OCI-LY3 (cell line): ENCODE measurements at regions not wholly inside any gene's neighbourhood (a gene's known extent, or its start where the extent isn't known, plus 50 kb on each side); places are given as distances from the start of the nearest gene placed in this dataset.

Experiments
- H2AFZ ChIP-seq: fragments of 200-600, 300-600 bp; shearing (Covaris generic); 2 replicates; pipeline ENCODE4 v1.6.0; 2014; ENCODE audit warnings: antibody characterized with exemption, low read depth, low read length
- H3K27ac ChIP-seq: fragments of 200-600, 300-600 bp; sonication (generic); 2 replicates; pipeline ENCODE4 v1.5.1; 2014; ENCODE audit warnings: mild to moderate bottlenecking, low read length, moderate library complexity, mixed read lengths
- H3K27me3 ChIP-seq: fragments of 200-600, 300-600 bp; sonication (generic); 2 replicates; pipeline ENCODE4 v1.6.1; 2014; ENCODE audit warnings: low read depth, low read length, mixed read lengths
- H3K36me3 ChIP-seq: fragments of 200-600, 300-600 bp; sonication (generic); replicated peaks from 2 replicates; pipeline ENCODE3; 2014; ENCODE audit warnings: low read depth, low read length, mixed read lengths
- H3K4me1 ChIP-seq: fragments of 300-600, 200-600 bp; sonication (generic); 2 replicates; pipeline ENCODE4 v1.6.1; 2014; ENCODE audit warnings: low read length, mixed read lengths
- H3K4me2 ChIP-seq: fragments of 200-600, 300-600 bp; sonication (generic); 2 replicates; pipeline ENCODE4 v1.6.1; 2014; ENCODE audit warnings: low read length, mixed read lengths
- H3K4me3 ChIP-seq: fragments of 300-600, 200-600 bp; sonication (generic); 2 replicates; pipeline ENCODE4 v1.5.1; 2014; ENCODE audit warnings: antibody characterized with exemption, mild to moderate bottlenecking, low read length, moderate library complexity
- H3K79me2 ChIP-seq: fragments of 300-600, 200-600 bp; shearing (Covaris generic); 2 replicates; pipeline ENCODE4 v1.6.1; 2014; ENCODE audit warnings: mild to moderate bottlenecking, low read length, mixed read lengths
- H3K9ac ChIP-seq: fragments of 300-600, 200-600 bp; shearing (Covaris generic); 2 replicates; pipeline ENCODE4 v1.6.0; 2014; ENCODE audit warnings: mild to moderate bottlenecking, low read length, moderate library complexity
- H3K9me3 ChIP-seq: fragments of 200-600, 300-600 bp; shearing (Covaris generic); 2 replicates; pipeline ENCODE4 v1.6.1; 2014; ENCODE audit warnings: low read length, mixed read lengths; ENCODE audit not compliant: insufficient read depth
- H4K20me1 ChIP-seq: fragments of 200-600, 300-600 bp; sonication (generic); 2 replicates; pipeline ENCODE4 v1.6.1; 2016; ENCODE audit warnings: low read length, mixed read lengths; ENCODE audit not compliant: insufficient read depth
- EZH2phosphoT487 ChIP-seq: fragments of 200-600 bp; shearing (Covaris generic); IDR thresholded peaks from 2 replicates; pipeline ENCODE4 v1.6.1; 2018; ENCODE audit warnings: antibody characterized with exemption, mixed run types, low read depth
- TF ChIP-seq, protein P1 (sequence below): fragments of 200-600, 300-600 bp; sonication (generic); IDR thresholded peaks from 2 replicates; pipeline ENCODE4 v1.5.1; 2014; ENCODE audit warnings: antibody characterized with exemption, low read length, low read depth

DNA sequence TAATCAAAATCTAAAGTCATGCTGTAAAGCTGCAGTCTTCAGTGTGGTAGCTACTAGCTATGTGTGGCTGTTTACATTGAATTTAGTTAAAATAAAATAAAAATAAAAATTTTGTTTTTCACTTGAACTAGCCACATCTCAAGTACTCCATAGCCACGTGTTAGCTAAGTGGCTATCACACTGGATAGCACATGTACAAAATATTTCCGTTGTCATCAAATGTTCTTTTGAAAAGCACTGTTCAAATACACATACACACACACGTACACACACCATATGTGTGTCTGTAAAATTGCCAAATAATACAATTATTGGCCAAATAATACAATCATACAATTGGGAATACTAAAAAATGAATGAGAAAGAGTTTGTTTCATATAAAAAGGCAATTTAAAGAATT, 778.2 kb upstream of the FLRT2 start:
- Histone ChIP-seq H3K36me3 (no peaks in the 10 kb centered on the region), H3K9ac (no peak overlapping the region), H4K20me1 (no peaks in the 10 kb centered on the region), H3K9me3 (no peaks in the 10 kb centered on the region), H3K79me2 (no peaks in the 10 kb centered on the region), H3K4me1 (peaks cover 17% of the 10 kb centered on the region), H3K27ac (no peak overlapping the region), H2AFZ (no peak overlapping the region), H3K27me3 (no peaks in the 10 kb centered on the region), H3K4me3 (no peak overlapping the region), H3K4me2 (no peak overlapping the region)
- no peak for TF ChIP-seq EZH2phosphoT487
- TF ChIP-seq, protein P1, sequence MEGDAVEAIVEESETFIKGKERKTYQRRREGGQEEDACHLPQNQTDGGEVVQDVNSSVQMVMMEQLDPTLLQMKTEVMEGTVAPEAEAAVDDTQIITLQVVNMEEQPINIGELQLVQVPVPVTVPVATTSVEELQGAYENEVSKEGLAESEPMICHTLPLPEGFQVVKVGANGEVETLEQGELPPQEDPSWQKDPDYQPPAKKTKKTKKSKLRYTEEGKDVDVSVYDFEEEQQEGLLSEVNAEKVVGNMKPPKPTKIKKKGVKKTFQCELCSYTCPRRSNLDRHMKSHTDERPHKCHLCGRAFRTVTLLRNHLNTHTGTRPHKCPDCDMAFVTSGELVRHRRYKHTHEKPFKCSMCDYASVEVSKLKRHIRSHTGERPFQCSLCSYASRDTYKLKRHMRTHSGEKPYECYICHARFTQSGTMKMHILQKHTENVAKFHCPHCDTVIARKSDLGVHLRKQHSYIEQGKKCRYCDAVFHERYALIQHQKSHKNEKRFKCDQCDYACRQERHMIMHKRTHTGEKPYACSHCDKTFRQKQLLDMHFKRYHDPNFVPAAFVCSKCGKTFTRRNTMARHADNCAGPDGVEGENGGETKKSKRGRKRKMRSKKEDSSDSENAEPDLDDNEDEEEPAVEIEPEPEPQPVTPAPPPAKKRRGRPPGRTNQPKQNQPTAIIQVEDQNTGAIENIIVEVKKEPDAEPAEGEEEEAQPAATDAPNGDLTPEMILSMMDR = no peak

DNA sequence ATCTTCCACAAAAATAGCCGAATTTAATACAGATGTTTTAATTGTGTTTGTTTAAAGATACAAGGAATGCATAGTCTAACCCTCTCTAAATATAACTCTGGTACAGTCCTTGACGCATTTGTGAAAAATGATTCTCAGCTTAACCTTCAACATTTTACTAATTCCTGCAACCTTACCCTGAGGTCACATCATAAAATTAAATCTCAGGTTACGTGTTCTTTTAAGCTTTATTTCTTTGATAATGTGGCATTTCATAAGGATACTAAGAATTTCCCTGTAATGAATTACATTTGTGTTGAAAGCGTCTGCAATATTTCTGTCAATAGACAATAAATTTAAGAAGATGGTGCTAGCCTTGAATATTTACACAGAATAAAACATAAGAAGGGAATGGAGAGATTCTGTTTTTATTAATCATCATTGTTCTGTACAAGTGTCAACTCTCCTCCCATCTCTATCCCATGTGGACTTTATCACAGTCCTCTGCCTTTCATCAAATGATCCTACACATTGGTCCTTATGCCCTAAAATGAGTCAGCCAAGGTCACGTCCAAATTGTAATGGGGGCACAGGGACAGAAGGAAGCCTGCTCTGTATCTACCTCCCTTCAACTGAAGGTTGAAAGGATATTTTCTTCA, 769.3 kb upstream of the FLRT2 start:
- Histone ChIP-seq H3K9me3 (peaks cover 8% of the 10 kb centered on the region; the same call in 1 of the 2 replicates), H3K9ac (no peak overlapping the region)

GRCh38 chr14:84767434-84767833, 762.5 kb upstream of the FLRT2 start:
- TF ChIP-seq, protein P1 = no peak
- no peaks in the 10 kb centered on the region for H3K36me3 ChIP-seq

More for the DNA sequence above, 769.3 kb upstream of the FLRT2 start:
- no peaks in the 10 kb centered on the region for H3K27me3 ChIP-seq
- no peaks in the 10 kb centered on the region for H4K20me1 ChIP-seq
- TF ChIP-seq EZH2phosphoT487 = no peak
- TF ChIP-seq, protein P1 = no peak
- H3K36me3 ChIP-seq = no peaks in the 10 kb centered on the region
- H2AFZ ChIP-seq = no peak overlapping the region
- no peak overlapping the region for H3K4me2 ChIP-seq
- no peaks in the 10 kb centered on the region for H3K79me2 ChIP-seq
- H3K27ac ChIP-seq = no peak overlapping the region
- peaks cover 11% of the 10 kb centered on the region for H3K4me1 ChIP-seq
- H3K4me3 ChIP-seq = no peak overlapping the region

DNA sequence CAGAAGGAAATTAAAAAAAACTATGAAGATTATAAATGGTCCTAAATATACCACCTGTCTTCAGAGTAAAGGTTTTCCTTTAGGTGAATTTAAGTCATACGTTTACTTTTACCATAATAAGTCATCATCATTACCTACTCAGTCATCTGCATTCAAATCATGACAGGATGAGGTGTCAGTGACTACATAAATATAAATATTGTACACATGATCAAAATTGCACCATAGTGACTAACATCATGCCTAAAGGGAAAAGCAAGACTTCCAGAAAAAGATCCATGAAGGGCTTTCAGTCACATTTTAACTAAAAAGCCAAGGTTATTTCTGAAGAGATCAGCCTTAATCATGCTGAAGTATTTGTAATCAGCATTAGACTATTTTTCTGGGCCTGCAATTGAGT, 759.9 kb upstream of the FLRT2 start:
- Histone ChIP-seq H3K36me3 (no peaks in the 10 kb centered on the region), H3K79me2 (no peaks in the 10 kb centered on the region), H3K27ac (no peak overlapping the region), H4K20me1 (no peaks in the 10 kb centered on the region), H3K4me1 (peaks cover 21% of the 10 kb centered on the region), H3K27me3 (no peaks in the 10 kb centered on the region), H3K4me3 (no peak overlapping the region), H3K9me3 (peaks cover 3% of the 10 kb centered on the region; the same call in 1 of the 2 replicates), H2AFZ (no peak overlapping the region), H3K9ac (no peak overlapping the region), H3K4me2 (no peak overlapping the region)
- TF ChIP-seq, protein P1 = no peak
- no peak for TF ChIP-seq EZH2phosphoT487

More at GRCh38 chr14:84767434-84767833, 762.5 kb upstream of the FLRT2 start:
- Histone ChIP-seq H3K4me1 (peaks cover 16% of the 10 kb centered on the region), H3K9ac (no peak overlapping the region), H3K4me3 (no peak overlapping the region), H2AFZ (no peak overlapping the region), H3K27me3 (no peaks in the 10 kb centered on the region), H3K27ac (no peak overlapping the region), H3K79me2 (no peaks in the 10 kb centered on the region), H3K9me3 (peaks cover 8% of the 10 kb centered on the region; the same call in 1 of the 2 replicates), H4K20me1 (no peaks in the 10 kb centered on the region), H3K4me2 (no peak overlapping the region)
